Endothelial cell of umbilical vein (primary cell): ENCODE measurements at regions not wholly inside any gene's neighbourhood (a gene's known extent, or its start where the extent isn't known, plus 50 kb on each side); places are given as distances from the start of the nearest gene placed in this dataset.

Experiments
- BruUV-seq: library from RNA; stranded (reverse); fragments of 400-500 nt; replicated peaks from 2 replicates; lab custom pipeline; 2021; lab: Mats Ljungman, UMichigan
- CTCF ChIA-PET: fragments of 300-600, 350-600 bp; sonication (Branson Sonifier 250); formaldehyde crosslinking; loops from one replicate; lab custom pipeline; 2021; ENCODE audit warnings: antibody characterized with exemption, inconsistent platforms; lab: Charles Lee
- POLR2A ChIA-PET: fragments of 300-600, 350-600 bp; sonication (Branson Sonifier 250); formaldehyde crosslinking; loops from one replicate; lab custom pipeline; 2021; ENCODE audit warnings: antibody characterized with exemption, inconsistent platforms; lab: Charles Lee
- DNase-seq: peaks from one replicate; pipeline ENCODE4 v3.0.0-alpha.2; 2011; ENCODE audit warnings: low read depth, low spot score
- FAIRE-seq: peaks from 2 replicates; lab custom pipeline; 2011; peaks lifted over from hg19 to GRCh38; lab: Jason Lieb, UNC
- H2AFZ ChIP-seq: 2 replicates; pipeline ENCODE4 v1.6.0; 2012; ENCODE audit warnings: low read depth, low read length, control low read depth, inconsistent platforms
- H3K27ac ChIP-seq: 2 replicates; pipeline ENCODE4 v1.5.1; 2011; ENCODE audit warnings: low read depth, mild to moderate bottlenecking, control low read depth, low read length, moderate library complexity; ENCODE audit not compliant: insufficient read depth
- H3K27me3 ChIP-seq, 2 experiments: 2 replicates each; pipeline versions ENCODE4 v1.6.0 to v1.6.1; 2011; ENCODE audit warnings: low read length in 2 of 2, mixed read lengths in 1 of 2; ENCODE audit not compliant: control insufficient read depth in 2 of 2, insufficient read depth in 2 of 2
- H3K36me3 ChIP-seq, 2 experiments: 2 replicates in 1 of 2; 3 replicates in 1 of 2; pipeline ENCODE4 v1.5.1; 2011; ENCODE audit warnings: low read length in 2 of 2, mild to moderate bottlenecking in 1 of 2, moderate library complexity in 1 of 2; ENCODE audit not compliant: control insufficient read depth in 2 of 2, insufficient read depth in 2 of 2; ENCODE audit errors: extremely low read depth in 1 of 2
- H3K4me1 ChIP-seq: 3 replicates; pipeline ENCODE4 v1.5.1; 2011; ENCODE audit warnings: mild to moderate bottlenecking, low read length; ENCODE audit not compliant: control insufficient read depth, insufficient read depth; ENCODE audit errors: extremely low read depth
- H3K4me2 ChIP-seq: 2 replicates; pipeline ENCODE4 v1.6.1; 2011; ENCODE audit warnings: low read length, control low read depth, mixed read lengths; ENCODE audit not compliant: insufficient read depth
- H3K4me3 ChIP-seq, 3 experiments: fragments of 200-600 bp in 1 of 3; sonication (generic), shearing (Covaris generic) in 1 of 3; replicated peaks in 1 of 3; 2 replicates each; pipeline ENCODE4 v1.5.1; 2011 to 2016; ENCODE audit warnings: control low read depth in 3 of 3, low read length in 3 of 3, mild to moderate bottlenecking in 2 of 3, inconsistent platforms in 1 of 3, low read depth in 1 of 3, moderate library complexity in 1 of 3; ENCODE audit not compliant: insufficient read depth in 1 of 3
- H3K79me2 ChIP-seq: 2 replicates; pipeline ENCODE4 v1.6.0; 2012; ENCODE audit warnings: low read length, inconsistent platforms; ENCODE audit not compliant: control insufficient read depth, insufficient read depth
- H3K9ac ChIP-seq: replicated peaks from 2 replicates; pipeline ENCODE3; 2011; ENCODE audit warnings: low read length, control low read depth; ENCODE audit not compliant: insufficient read depth; ENCODE audit errors: extremely low read depth
- H3K9me1 ChIP-seq: replicated peaks from 3 replicates; pipeline ENCODE4 v1.6.0; 2011; ENCODE audit warnings: mild to moderate bottlenecking, low read length; ENCODE audit not compliant: control insufficient read depth, insufficient read depth; ENCODE audit errors: extremely low read depth
- H3K9me3 ChIP-seq: replicated peaks from 2 replicates; pipeline ENCODE4 v1.5.1; 2012; ENCODE audit warnings: low read length, inconsistent platforms; ENCODE audit not compliant: control insufficient read depth, insufficient read depth
- H4K20me1 ChIP-seq: replicated peaks from 2 replicates; pipeline ENCODE3; 2011; ENCODE audit warnings: mild to moderate bottlenecking, low read length; ENCODE audit not compliant: control insufficient read depth, insufficient read depth; ENCODE audit errors: extremely low read depth
- CTCF ChIP-seq, 2 donors: IDR thresholded peaks; 1 replicate in 1 of 2; 2 replicates in 1 of 2; pipeline ENCODE4 v1.5.1; 2011; ENCODE audit warnings: low read length in 2 of 2, mild to moderate bottlenecking in 2 of 2, moderate library complexity in 2 of 2, control low read depth in 1 of 2, inconsistent platforms in 1 of 2, low read depth in 1 of 2; ENCODE audit not compliant: insufficient read depth in 1 of 2; ENCODE audit errors: extremely low read depth in 1 of 2
- EZH2 ChIP-seq: IDR thresholded peaks from 2 replicates; pipeline ENCODE4 v1.6.1; 2012; ENCODE audit warnings: borderline replicate concordance, low read depth, mild to moderate bottlenecking, moderate library complexity, low read length, inconsistent platforms; ENCODE audit not compliant: severe bottlenecking
- FOS ChIP-seq: IDR thresholded peaks from 2 replicates; pipeline ENCODE4 v1.6.1; 2011; ENCODE audit warnings: mild to moderate bottlenecking, low read length, moderate library complexity, borderline replicate concordance; ENCODE audit not compliant: insufficient read depth
- GATA2 ChIP-seq: IDR thresholded peaks from 2 replicates; pipeline ENCODE4 v1.7.0; 2011; ENCODE audit warnings: low read depth, mild to moderate bottlenecking, moderate library complexity, mixed read lengths, low read length; ENCODE audit not compliant: insufficient read length, insufficient read depth
- JUN ChIP-seq: IDR thresholded peaks from 2 replicates; pipeline ENCODE4 v1.6.1; 2011; ENCODE audit warnings: borderline replicate concordance, low read depth; ENCODE audit not compliant: insufficient read length, insufficient read depth
- MAX ChIP-seq: IDR thresholded peaks from 2 replicates; pipeline ENCODE4 v1.6.1; 2011; ENCODE audit not compliant: insufficient read depth, insufficient read length
- MYC ChIP-seq: IDR thresholded peaks from one replicate; pipeline ENCODE4 v1.6.1; 2011; ENCODE audit warnings: mild to moderate bottlenecking, low read depth, low read length
- POLR2A ChIP-seq: IDR thresholded peaks from 2 replicates; pipeline ENCODE4 v1.6.1; 2012; ENCODE audit warnings: low read depth, mild to moderate bottlenecking, control low read depth, low read length
- dilution Hi-C: fragments of 300-500 bp; cut with MboI; formaldehyde crosslinking; loops from one replicate; pipeline ENCODE4 v1.15.0; 2019; ENCODE audit warnings: low sequenced_read_pairs; ENCODE audit not compliant: extremely low pct_ligation_motif_present
- intact Hi-C: fragments of 100-400 bp; cut with micrococcal nuclease; formaldehyde crosslinking; loops from one replicate; pipeline ENCODE4 v1.10.0; 2022

- Histone ChIP-seq H2AFZ (no peak overlapping the region), H3K9me3 (no peaks in the 10 kb centered on the region), H3K4me1 (peaks cover 11% of the 10 kb centered on the region), H3K9me1 (no peaks in the 10 kb centered on the region), H3K4me3 (no peak overlapping the region), H3K27me3 (no peaks in the 10 kb centered on the region), H3K27ac (no peak overlapping the region), H3K36me3 (no peaks in the 10 kb centered on the region), H3K4me2 (no peak overlapping the region), H3K79me2 (no peaks in the 10 kb centered on the region), H4K20me1 (no peaks in the 10 kb centered on the region), H3K9ac (no peak overlapping the region)
- ChIA-PET CTCF (interaction anchor here (0.9 to 1.9 kb wide), 2 partner anchors 254 to 278 kb away, joined by 3 to 13 read pairs; no protein-coding TSS in a partner anchor), POLR2A (no interaction called here)
- FAIRE-seq = no peak
- BruUV-seq = no TSS peak
- no peak for DNase-seq
- intact Hi-C loops (no loop called here), dilution Hi-C loops (no loop called here)
- TF ChIP-seq MAX (no peak), MYC (no peak), JUN (no peak), CTCF (IDR thresholded peaks at IDR 0.05; ENCODE audit: extremely low read depth in 1 of 2, insufficient read depth in 1 of 2, low read depth in 1 of 2, low read length in 2 of 2) (no peak), POLR2A (no peak), GATA2 (no peak), EZH2 (no peak), FOS (no peak)
Measured at GRCh38 chr4:184541907-184542306, 67.6 kb upstream of the IRF2 start.
